Fibroblast of lung (primary cell): ENCODE measurements at regions not wholly inside any gene's neighbourhood (a gene's known extent, or its start where the extent isn't known, plus 50 kb on each side); places are given as distances from the start of the nearest gene placed in this dataset.

ENCODE experiments used
- DNase-seq, 2 donors: peaks; one replicate each; pipeline versions ENCODE4 v3.0.0 to v3.0.0-alpha.2; 2010; ENCODE audit warnings: low read depth in 2 of 2
- H2AFZ ChIP-seq: 2 replicates; pipeline ENCODE4 v1.5.1; 2012; ENCODE audit warnings: low read length, control low read depth, inconsistent platforms
- H3K27ac ChIP-seq: 2 replicates; pipeline ENCODE4 v1.5.1; 2011; ENCODE audit warnings: low read length, control low read depth; ENCODE audit not compliant: insufficient read depth
- H3K27me3 ChIP-seq: 2 replicates; pipeline ENCODE4 v1.5.1; 2011; ENCODE audit warnings: mild to moderate bottlenecking, low read length; ENCODE audit not compliant: control insufficient read depth, insufficient read depth
- H3K36me3 ChIP-seq: 2 replicates; pipeline ENCODE4 v1.5.1; 2011; ENCODE audit warnings: low read length; ENCODE audit not compliant: control insufficient read depth, insufficient read depth
- H3K4me1 ChIP-seq: 2 replicates; pipeline ENCODE4 v1.5.1; 2011; ENCODE audit warnings: low read length; ENCODE audit not compliant: control insufficient read depth, insufficient read depth; ENCODE audit errors: extremely low read depth
- H3K4me2 ChIP-seq: 2 replicates; pipeline ENCODE4 v1.5.1; 2011; ENCODE audit warnings: low read length, control low read depth; ENCODE audit not compliant: insufficient read depth; ENCODE audit errors: extremely low read depth
- H3K4me3 ChIP-seq, 4 experiments: fragments of 200-600 bp in 1 of 4; sonication (generic) in 1 of 4; replicated peaks in 1 of 4; 2 replicates each; pipeline ENCODE4 v1.5.1; 2011 to 2016; ENCODE audit warnings: low read length in 4 of 4, low read depth in 3 of 4, mild to moderate bottlenecking in 3 of 4, control low read depth in 2 of 4, inconsistent platforms in 1 of 4, mixed read lengths in 1 of 4; ENCODE audit not compliant: insufficient read depth in 1 of 4; ENCODE audit errors: control extremely low read depth in 1 of 4
- H3K79me2 ChIP-seq: 2 replicates; pipeline ENCODE4 v1.5.1; 2012; ENCODE audit warnings: mild to moderate bottlenecking, low read length, inconsistent platforms; ENCODE audit not compliant: control insufficient read depth, insufficient read depth
- H3K9ac ChIP-seq: 2 replicates; pipeline ENCODE4 v1.5.1; 2011; ENCODE audit warnings: mild to moderate bottlenecking, low read length, control low read depth; ENCODE audit not compliant: insufficient read depth
- H3K9me3 ChIP-seq: 2 replicates; pipeline ENCODE4 v1.5.1; 2012; ENCODE audit warnings: low read depth, low read length; ENCODE audit not compliant: control insufficient read depth, insufficient read depth
- H4K20me1 ChIP-seq: 2 replicates; pipeline ENCODE4 v1.5.1; 2011; ENCODE audit warnings: low read length; ENCODE audit not compliant: control insufficient read depth, insufficient read depth; ENCODE audit errors: extremely low read depth
- CTCF ChIP-seq, 2 donors: IDR thresholded peaks in 1 of 2; conservative IDR thresholded peaks in 1 of 2; 1 replicate in 1 of 2; 2 replicates in 1 of 2; pipeline ENCODE4 v1.5.1; 2011 to 2012; ENCODE audit warnings: low read length in 2 of 2, control low read depth in 1 of 2, inconsistent platforms in 1 of 2, low read depth in 1 of 2, mild to moderate bottlenecking in 1 of 2
- EZH2 ChIP-seq: IDR thresholded peaks from 2 replicates; pipeline ENCODE4 v1.5.1; 2012; ENCODE audit warnings: low read length, control low read depth, mild to moderate bottlenecking; ENCODE audit errors: missing control alignments

- H3K79me2 ChIP-seq, result no peaks in the 10 kb centered on the region
- H3K4me2 ChIP-seq, result no peak overlapping the region
- TF ChIP-seq EZH2 (no peak), CTCF (conservative IDR thresholded peaks at IDR 0.05 in 1 of 2, IDR thresholded peaks at IDR 0.05 in 1 of 2; ENCODE audit: low read depth in 1 of 2, low read length in 2 of 2) (no peak)
- H3K4me3 ChIP-seq, result no peak overlapping the region
- DNase-seq, result no peak
- no peaks in the 10 kb centered on the region for H3K27me3 ChIP-seq
- peaks cover 4% of the 10 kb centered on the region for H3K4me1 ChIP-seq
- H4K20me1 ChIP-seq, result no peaks in the 10 kb centered on the region
- no peak overlapping the region for H3K27ac ChIP-seq
- no peaks in the 10 kb centered on the region for H3K9me3 ChIP-seq
- H3K36me3 ChIP-seq, result no peaks in the 10 kb centered on the region
- no peak overlapping the region for H3K9ac ChIP-seq
- H2AFZ ChIP-seq, result no peak overlapping the region
Observed at GRCh38 chr5:57750282-57750681, 267.7 kb upstream of the ACTBL2 start.

- Histone ChIP-seq H2AFZ (no peak overlapping the region), H3K27ac (no peak overlapping the region), H4K20me1 (no peaks in the 10 kb centered on the region), H3K4me2 (no peak overlapping the region), H3K9me3 (no peaks in the 10 kb centered on the region), H3K27me3 (no peaks in the 10 kb centered on the region), H3K36me3 (no peaks in the 10 kb centered on the region), H3K9ac (no peak overlapping the region), H3K4me1 (peaks cover 4% of the 10 kb centered on the region), H3K4me3 (no peak overlapping the region), H3K79me2 (no peaks in the 10 kb centered on the region)
- DNase-seq, result peak in 1 of 2 donors; percentile 47
- TF ChIP-seq EZH2 (no peak), CTCF (conservative IDR thresholded peaks at IDR 0.05 in 1 of 2, IDR thresholded peaks at IDR 0.05 in 1 of 2; ENCODE audit: low read depth in 1 of 2, low read length in 2 of 2) (no peak)
Observed at GRCh38 chr5:57749396-57749795, 266.8 kb upstream of the ACTBL2 start.

GRCh38 chr5:57745700-57746651, 263.4 kb upstream of the ACTBL2 start:
- Histone ChIP-seq H3K4me3 (no peak overlapping the region), H3K27me3 (no peaks in the 10 kb centered on the region), H3K9ac (no peak overlapping the region), H3K9me3 (no peaks in the 10 kb centered on the region), H3K27ac (no peak overlapping the region), H3K36me3 (no peaks in the 10 kb centered on the region), H3K4me1 (peaks cover 4% of the 10 kb centered on the region), H4K20me1 (no peaks in the 10 kb centered on the region), H3K79me2 (no peaks in the 10 kb centered on the region), H3K4me2 (peak overlapping the region; percentile 36), H2AFZ (peak overlapping the region; percentile 42)
- DNase-seq, result no peak
- TF ChIP-seq CTCF (conservative IDR thresholded peaks at IDR 0.05 in 1 of 2, IDR thresholded peaks at IDR 0.05 in 1 of 2; ENCODE audit: low read depth in 1 of 2, low read length in 2 of 2) (no peak), EZH2 (no peak)
